H54 (cell line): ENCODE measurements at regions not wholly inside any gene's neighbourhood (a gene's known extent, or its start where the extent isn't known, plus 50 kb on each side); places are given as distances from the start of the nearest gene placed in this dataset.
"Not testable (repeated sequence)": the region's sequence is repeated elsewhere in the genome, so short reads cannot be mapped to it uniquely, and the experiment has no call there.

Experiments used
- DNase-seq: peaks from one replicate; pipeline ENCODE4 v3.0.0; 2011; ENCODE audit warnings: low spot score, mixed read lengths; ENCODE audit not compliant: insufficient read length
- FAIRE-seq: peaks from 3 replicates; lab custom pipeline; 2011; peaks lifted over from hg19 to GRCh38; lab: Jason Lieb, UNC
- POLR2A ChIP-seq: IDR thresholded peaks from 2 replicates; pipeline ENCODE4 v1.6.1; 2011; ENCODE audit warnings: low read depth, mild to moderate bottlenecking, low read length

DNA sequence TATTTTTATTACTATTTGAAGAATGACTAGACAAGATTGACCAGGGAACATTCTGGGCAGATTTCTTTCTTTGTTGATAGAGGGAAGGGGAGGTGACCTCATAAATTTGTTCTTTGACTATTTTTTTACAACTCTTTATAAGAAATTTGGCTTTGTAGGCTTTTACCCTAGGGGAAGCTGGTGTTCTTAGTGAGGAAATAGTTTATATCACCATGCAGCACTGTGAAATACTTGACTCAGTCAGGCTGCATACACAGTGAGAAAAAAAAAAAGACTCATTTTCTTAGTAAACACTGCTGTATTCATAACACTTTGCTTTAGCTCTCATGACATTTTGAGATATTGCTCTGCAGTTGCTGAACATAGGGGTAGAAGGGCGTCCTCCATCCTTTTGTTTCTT is 336.6 kb upstream of the PIK3R1 start:
- no peak for TF ChIP-seq POLR2A
- no peak for DNase-seq
- no peak for FAIRE-seq

DNA sequence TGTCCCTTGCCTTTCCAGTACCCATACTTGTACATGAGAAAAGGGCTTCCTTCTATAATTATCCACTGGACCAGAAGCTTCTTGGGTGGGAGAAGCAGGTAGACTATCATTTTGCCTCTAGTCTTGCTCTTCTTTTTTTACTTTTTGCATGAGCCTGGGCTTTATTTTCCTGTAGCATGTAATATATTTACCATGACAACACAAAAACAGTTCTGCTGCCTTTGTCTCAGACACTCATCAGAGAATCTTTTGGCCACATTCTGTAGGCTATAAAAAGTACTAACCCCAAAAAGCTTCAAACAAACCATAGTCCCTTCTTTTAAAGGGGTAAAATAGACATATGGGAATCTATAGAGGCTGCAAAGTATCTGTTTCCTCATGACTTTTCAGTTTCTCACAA is 339.2 kb upstream of the PIK3R1 start:
- FAIRE-seq: no peak
- no peak for TF ChIP-seq POLR2A
- no peak for DNase-seq

DNA sequence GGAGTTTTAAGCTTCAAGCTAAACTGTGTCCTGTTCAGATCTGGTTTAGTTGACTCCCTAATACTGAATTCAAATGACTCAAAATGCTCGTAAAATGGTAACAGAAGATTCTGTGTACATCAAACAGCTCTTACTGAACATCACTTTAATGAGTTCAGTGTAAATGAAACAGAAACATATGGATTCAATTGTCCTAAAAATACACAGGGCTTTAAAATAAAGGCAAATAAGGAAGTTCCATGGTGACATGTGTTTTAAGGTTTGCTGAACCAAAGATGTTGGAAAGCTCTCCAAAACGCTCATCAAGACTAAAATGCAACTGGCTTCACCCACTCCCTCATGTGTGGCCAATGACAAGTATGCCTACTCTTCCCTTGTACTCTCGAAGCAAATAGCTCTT is 340.0 kb upstream of the PIK3R1 start:
- TF ChIP-seq POLR2A: no peak

DNA sequence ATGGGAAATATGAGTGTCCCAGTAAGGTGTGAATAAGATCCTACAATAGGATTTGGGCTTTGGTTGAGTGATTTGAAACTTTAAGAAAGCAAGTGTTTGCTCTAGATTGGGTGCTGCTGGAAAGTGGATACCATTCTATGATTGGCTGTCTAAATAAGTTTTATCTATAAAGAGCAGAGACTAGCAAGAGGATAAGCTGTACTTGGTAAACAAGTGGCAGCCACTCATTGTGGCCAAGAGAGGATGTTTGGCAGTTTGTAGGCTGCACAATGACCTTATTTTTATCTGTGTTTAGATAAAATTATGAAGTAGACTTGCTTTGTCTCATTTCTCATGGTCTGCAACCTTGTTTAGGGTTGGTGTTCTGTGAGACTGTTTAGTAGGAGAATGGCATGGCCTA is 341.6 kb upstream of the PIK3R1 start:
- DNase-seq (no peak), FAIRE-seq (no peak)
- TF ChIP-seq POLR2A: no peak

More for the DNA sequence above, 340.0 kb upstream of the PIK3R1 start:
- no peak for DNase-seq
- no peak for FAIRE-seq

- no peak for FAIRE-seq
Measured at GRCh38 chr5:67870662-67871061, 344.9 kb upstream of the PIK3R1 start.

DNA sequence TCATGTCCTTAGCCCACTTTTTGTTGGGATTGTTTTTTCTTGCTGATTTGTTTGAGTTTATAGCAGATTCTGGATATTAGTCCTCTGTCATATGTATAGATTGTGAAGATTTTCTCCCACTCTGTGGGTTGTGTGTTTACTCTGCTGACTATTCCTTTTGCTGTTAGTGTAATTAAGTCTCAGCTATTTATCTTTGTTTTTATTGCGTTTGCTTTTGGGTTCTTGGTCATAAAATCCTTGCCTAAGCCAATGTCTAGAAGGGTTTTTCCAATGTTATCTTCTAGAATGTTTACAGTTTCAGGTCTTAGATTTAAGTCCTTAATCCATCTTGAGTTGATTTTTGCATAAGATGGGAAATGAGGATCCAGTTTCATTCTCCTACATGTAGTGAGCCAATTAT is 351.2 kb upstream of the PIK3R1 start:
- FAIRE-seq, DNase-seq: not testable (repeated sequence)

More at GRCh38 chr5:67870662-67871061, 344.9 kb upstream of the PIK3R1 start:
- TF ChIP-seq POLR2A: no peak
- no peak for DNase-seq

DNA sequence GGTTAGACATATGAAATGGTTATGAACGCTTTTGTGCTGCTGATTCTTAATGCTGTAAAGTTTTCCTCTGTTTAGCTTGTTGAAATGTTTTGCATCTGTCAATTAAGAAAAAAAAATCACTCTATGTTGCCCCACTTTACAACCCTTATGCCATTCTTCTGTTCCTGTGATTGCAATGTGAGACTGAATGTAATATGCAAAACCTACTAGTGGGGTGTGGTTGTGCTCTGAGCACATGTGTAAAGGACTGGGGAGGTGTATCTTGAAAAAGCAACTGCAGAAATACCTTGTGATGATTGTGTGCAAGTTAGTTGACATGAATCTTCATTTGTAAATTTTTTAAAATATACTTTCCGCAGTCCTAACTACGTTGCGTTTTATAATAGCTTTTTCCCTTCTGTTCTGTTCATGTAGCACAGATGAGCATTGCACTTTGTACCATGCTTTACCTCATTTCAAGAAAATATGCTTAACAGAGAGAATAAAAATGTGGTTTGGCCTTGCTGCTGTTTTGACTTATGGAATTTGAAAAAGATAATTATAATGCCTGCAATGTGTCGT is 357.0 kb upstream of the PIK3R1 start:
- DNase-seq: no peak
- FAIRE-seq: no peak
- no peak for TF ChIP-seq POLR2A

GRCh38 chr5:67857502-67857901 is 358.1 kb upstream of the PIK3R1 start:
- no peak for DNase-seq
- FAIRE-seq: no peak

DNA sequence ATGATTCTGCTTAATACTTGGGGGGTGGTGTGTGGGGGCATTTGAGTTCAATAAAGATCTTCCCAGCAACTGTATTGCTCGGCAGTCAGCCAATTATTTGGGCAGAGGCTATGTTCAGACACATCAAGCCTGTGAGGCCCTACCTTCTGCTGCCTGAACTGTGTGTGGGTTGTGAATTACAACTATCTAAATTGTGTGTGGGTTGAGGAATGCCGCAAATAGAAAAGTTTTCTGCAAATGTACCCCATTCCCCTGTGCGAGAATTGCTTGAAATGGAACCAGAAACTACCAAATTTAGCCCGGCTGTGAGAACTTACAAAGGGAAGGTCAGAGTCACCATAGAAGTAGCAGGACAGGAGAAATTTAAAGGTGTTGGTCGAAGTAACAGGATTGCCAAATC is 360.0 kb upstream of the PIK3R1 start:
- no peak for TF ChIP-seq POLR2A
- FAIRE-seq (no peak), DNase-seq (no peak)

More at GRCh38 chr5:67857502-67857901, 358.1 kb upstream of the PIK3R1 start:
- TF ChIP-seq POLR2A: no peak

DNA sequence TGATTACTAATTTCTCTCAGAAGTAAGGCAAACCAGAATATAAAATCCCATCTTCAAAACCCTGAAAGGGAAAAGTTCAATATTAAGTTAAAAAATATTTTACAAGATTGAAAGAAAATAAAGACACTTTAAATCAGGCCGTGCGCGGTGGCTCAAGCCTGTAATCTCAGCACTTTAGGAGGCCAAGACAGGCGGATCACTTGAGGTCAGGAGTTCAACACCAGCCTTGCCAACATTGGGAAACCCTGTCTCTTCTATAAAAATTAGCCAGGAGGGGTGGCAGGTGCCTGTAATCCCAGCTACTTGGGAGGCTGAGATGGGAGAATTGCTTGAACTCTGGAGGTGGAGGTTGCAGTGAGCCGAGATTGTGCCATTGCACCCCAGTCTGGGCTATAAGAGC is 364.6 kb upstream of the PIK3R1 start:
- not testable (repeated sequence) for DNase-seq

GRCh38 chr5:67844924-67845323 is 370.6 kb upstream of the PIK3R1 start:
- FAIRE-seq (no peak), DNase-seq (no peak)
- no peak for TF ChIP-seq POLR2A

More for the DNA sequence above, 364.6 kb upstream of the PIK3R1 start:
- FAIRE-seq: not testable (repeated sequence)

- no peak for FAIRE-seq
- no peak for DNase-seq
- no peak for TF ChIP-seq POLR2A
Measured at GRCh38 chr5:67842806-67843205, 372.8 kb upstream of the PIK3R1 start.

DNA sequence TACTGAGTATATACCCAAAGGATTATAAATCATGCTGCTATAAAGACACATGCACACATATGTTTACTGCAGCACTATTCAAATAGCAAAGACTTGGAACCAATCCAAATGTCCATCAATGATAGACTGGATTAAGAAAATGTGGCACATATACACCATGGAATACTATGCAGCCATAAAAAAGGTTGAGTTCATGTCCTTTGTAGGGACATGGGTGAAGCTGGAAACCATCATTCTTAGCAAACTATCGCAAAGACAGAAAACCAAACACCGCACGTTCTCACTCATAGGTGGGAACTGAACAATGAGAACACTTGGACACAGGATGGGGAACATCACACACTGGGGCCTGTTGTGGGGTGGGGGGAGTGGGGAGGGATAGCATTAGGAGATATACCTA is 378.3 kb upstream of the PIK3R1 start:
- not testable (repeated sequence) for FAIRE-seq, DNase-seq

- not testable (repeated sequence) for FAIRE-seq, DNase-seq
Measured at GRCh38 chr5:67836496-67836895, 379.1 kb upstream of the PIK3R1 start.

DNA sequence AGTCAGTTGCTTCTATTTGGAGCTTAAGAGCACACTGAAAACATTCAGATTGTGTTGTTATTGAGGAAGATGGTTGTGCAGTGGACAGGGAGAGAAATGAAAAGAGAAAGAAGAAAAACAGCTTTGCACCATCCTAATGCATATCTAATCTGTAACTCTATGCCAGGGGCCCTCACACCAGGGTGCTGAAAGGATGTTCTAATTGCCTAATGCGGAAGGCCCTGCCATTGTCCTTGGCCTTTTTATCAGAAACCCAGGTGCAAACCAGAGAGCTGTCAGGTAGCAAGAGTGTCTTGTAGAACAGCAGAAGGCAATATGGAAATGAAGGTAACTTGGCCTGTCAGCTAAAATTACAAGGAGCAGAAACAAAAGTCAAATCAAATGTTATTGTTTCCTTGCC is 384.5 kb upstream of the PIK3R1 start:
- FAIRE-seq (no peak), DNase-seq (no peak)
- no peak for TF ChIP-seq POLR2A

GRCh38 chr5:67827541-67827940 is 388.0 kb upstream of the PIK3R1 start:
- no peak for DNase-seq
- FAIRE-seq: no peak
- TF ChIP-seq POLR2A: no peak
